ENCODE measurements at regions not wholly inside any gene's neighbourhood (a gene's known extent, or its start where the extent isn't known, plus 50 kb on each side); places are given as distances from the start of the nearest gene placed in this dataset.
A peak's percentile ranks its signal among the peaks of the same experiment; 100 is the strongest.

DNA sequence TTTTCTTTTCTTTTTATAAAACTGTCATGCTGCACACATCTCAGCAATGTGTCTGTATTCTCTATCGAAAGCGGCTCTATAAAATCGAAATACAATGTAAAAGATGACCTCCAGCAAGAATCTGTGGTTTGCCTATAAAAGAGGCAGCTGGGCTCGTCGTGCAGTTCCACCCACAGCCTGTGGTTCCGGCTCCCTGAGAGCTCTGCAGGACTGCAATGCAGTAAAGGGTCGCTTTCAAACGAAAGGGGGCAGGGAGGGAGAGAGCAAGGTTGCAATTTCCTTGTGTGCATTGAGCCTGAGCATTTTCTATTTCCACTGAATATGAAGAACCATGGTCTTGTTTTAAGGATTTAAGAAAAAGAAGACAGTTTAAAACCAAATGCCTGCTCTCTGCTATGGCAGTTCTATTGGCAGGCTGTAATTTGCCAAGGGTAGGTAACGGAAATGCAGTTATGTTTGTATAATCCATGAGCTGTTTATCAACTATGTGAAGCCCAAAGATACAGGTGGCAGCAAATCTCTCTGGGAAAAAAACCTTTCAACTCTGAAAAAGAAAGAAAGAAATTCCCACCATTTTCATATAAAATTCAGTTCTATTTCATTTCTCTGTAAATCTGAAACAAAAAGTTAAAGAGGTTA is 236.5 kb downstream of the HACE1 start:
- no peak overlapping the region for H2AFZ ChIP-seq (ENCODE audit: low read length)
- H3K27me3 ChIP-seq (replicated peaks in 1 of 4; ENCODE audit: control insufficient read depth in 3 of 4, extremely low read depth in 1 of 4, insufficient read depth in 3 of 4, low read length in 3 of 4), result no peaks in the 10 kb centered on the region; a peak in 1 of 7 replicates
- no peak overlapping the region for H4K8ac ChIP-seq (ENCODE audit: extremely low read depth, insufficient read depth, low read length)
- DNase-seq (ENCODE audit: low read depth in 1 of 2, low spot score in 2 of 2) (no peak), FAIRE-seq (no peak)
- H2BK20ac ChIP-seq (ENCODE audit: low read length), result no peak overlapping the region
- no peaks in the 10 kb centered on the region for H4K20me1 ChIP-seq (replicated peaks in 1 of 2; ENCODE audit: control insufficient read depth in 1 of 2, insufficient read depth in 2 of 2, low read length in 2 of 2)
- H3K36me3 ChIP-seq (ENCODE audit: control insufficient read depth in 2 of 4, insufficient read depth in 4 of 4, low read length in 3 of 4), result no peaks in the 10 kb centered on the region
- no peak overlapping the region for H3K4me3 ChIP-seq (ENCODE audit: extremely low read depth in 1 of 4, insufficient read depth in 2 of 4, low read depth in 3 of 4, low read length in 4 of 4)
- ChIA-PET POLR2A (ENCODE audit: partially characterized antibody) (interaction anchor here (0.6 kb wide), 1 partner anchor 274 kb away, joined by 5 read pairs; no protein-coding TSS in a partner anchor), CTCF (ENCODE audit: partially characterized antibody) (interaction anchor here (0.7 to 1.3 kb wide), 5 partner anchors 10 to 146 kb away, joined by 3 to 6 read pairs (median 3); no protein-coding TSS in a partner anchor)
- H3K9me3 ChIP-seq (ENCODE audit: insufficient read depth in 2 of 2, low read depth in 1 of 2, low read length in 1 of 2), result no peaks in the 10 kb centered on the region
- no peak overlapping the region for H2BK5ac ChIP-seq (ENCODE audit: low read depth, low read length)
- H2BK15ac ChIP-seq (ENCODE audit: low read length), result no peak overlapping the region
- H3K4ac ChIP-seq (replicated peaks; ENCODE audit: insufficient read length, low read depth, low read length), result no peak overlapping the region
- no peak overlapping the region for H4K5ac ChIP-seq (ENCODE audit: insufficient read length, low read depth, low read length)
- TF ChIP-seq EP300 (IDR thresholded peaks at IDR 0.05; ENCODE audit: borderline replicate concordance in 1 of 2, low read depth in 2 of 2, low read length in 2 of 2), result no peak
- TF ChIP-seq YY1 (IDR thresholded peaks at IDR 0.05; ENCODE audit: low read depth, low read length), result no peak
- TF ChIP-seq, protein P1, sequence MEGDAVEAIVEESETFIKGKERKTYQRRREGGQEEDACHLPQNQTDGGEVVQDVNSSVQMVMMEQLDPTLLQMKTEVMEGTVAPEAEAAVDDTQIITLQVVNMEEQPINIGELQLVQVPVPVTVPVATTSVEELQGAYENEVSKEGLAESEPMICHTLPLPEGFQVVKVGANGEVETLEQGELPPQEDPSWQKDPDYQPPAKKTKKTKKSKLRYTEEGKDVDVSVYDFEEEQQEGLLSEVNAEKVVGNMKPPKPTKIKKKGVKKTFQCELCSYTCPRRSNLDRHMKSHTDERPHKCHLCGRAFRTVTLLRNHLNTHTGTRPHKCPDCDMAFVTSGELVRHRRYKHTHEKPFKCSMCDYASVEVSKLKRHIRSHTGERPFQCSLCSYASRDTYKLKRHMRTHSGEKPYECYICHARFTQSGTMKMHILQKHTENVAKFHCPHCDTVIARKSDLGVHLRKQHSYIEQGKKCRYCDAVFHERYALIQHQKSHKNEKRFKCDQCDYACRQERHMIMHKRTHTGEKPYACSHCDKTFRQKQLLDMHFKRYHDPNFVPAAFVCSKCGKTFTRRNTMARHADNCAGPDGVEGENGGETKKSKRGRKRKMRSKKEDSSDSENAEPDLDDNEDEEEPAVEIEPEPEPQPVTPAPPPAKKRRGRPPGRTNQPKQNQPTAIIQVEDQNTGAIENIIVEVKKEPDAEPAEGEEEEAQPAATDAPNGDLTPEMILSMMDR (IDR thresholded peaks at IDR 0.05; ENCODE audit: control extremely low read depth in 1 of 3, insufficient read depth in 1 of 3, low read depth in 1 of 3, low read length in 3 of 3), result peak; percentile 12 to 41 (median 31); a peak in 3 of 4 replicates
- TF ChIP-seq, protein P2, sequence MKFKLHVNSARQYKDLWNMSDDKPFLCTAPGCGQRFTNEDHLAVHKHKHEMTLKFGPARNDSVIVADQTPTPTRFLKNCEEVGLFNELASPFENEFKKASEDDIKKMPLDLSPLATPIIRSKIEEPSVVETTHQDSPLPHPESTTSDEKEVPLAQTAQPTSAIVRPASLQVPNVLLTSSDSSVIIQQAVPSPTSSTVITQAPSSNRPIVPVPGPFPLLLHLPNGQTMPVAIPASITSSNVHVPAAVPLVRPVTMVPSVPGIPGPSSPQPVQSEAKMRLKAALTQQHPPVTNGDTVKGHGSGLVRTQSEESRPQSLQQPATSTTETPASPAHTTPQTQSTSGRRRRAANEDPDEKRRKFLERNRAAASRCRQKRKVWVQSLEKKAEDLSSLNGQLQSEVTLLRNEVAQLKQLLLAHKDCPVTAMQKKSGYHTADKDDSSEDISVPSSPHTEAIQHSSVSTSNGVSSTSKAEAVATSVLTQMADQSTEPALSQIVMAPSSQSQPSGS (IDR thresholded peaks at IDR 0.05; ENCODE audit: low read length), result no peak
- no peak for TF ChIP-seq POLR2AphosphoS5 (IDR thresholded peaks at IDR 0.05; ENCODE audit: low read depth, low read length)
- TF ChIP-seq RAD21 (IDR thresholded peaks at IDR 0.05 in 1 of 2, conservative IDR thresholded peaks at IDR 0.05 in 1 of 2; ENCODE audit: low read depth in 2 of 2, low read length in 2 of 2), result peak; percentile 21 to 39; a peak in 3 of 4 replicates
- H3K4me2 ChIP-seq (ENCODE audit: insufficient read depth in 1 of 2, low read depth in 2 of 2, low read length in 2 of 2), result no peak overlapping the region
- H2BK12ac ChIP-seq (ENCODE audit: low read depth, low read length), result no peak overlapping the region
- no peak overlapping the region for H3K27ac ChIP-seq (ENCODE audit: low read depth, low read length)
- no peak overlapping the region for H3K23ac ChIP-seq (ENCODE audit: insufficient read length)
- H3K56ac ChIP-seq (replicated peaks; ENCODE audit: insufficient read length, low read depth, low read length), result no peak overlapping the region
- H3K23me2 ChIP-seq (ENCODE audit: low read depth, low read length), result no peaks in the 10 kb centered on the region
- WGBS, 2 experiments (ENCODE audit: extremely low coverage in 1 of 2, insufficient coverage in 1 of 2, insufficient read length in 1 of 2, insufficient replicate concordance in 2 of 2, low coverage in 1 of 2, low lambda C conversion rate in 2 of 2, missing lambda C conversion rate in 1 of 2), result 52% methylated on average over 9 of the region's 9 CpGs; no CpG with 5 or more reads in 1 of the 2 experiments
- H4K91ac ChIP-seq (replicated peaks; ENCODE audit: insufficient read length, low read length), result no peak overlapping the region
- H3K79me2 ChIP-seq (ENCODE audit: control insufficient read depth in 1 of 2, insufficient read depth in 2 of 2, low read length in 2 of 2), result no peaks in the 10 kb centered on the region
- H3K4me1 ChIP-seq (replicated peaks in 1 of 4; ENCODE audit: control insufficient read depth in 3 of 4, insufficient read depth in 4 of 4, low read length in 3 of 4), result no peaks in the 10 kb centered on the region
- H3K79me1 ChIP-seq (ENCODE audit: low read depth, low read length), result no peaks in the 10 kb centered on the region
- no peak overlapping the region for H3K9ac ChIP-seq (replicated peaks in 1 of 4; ENCODE audit: extremely low read depth in 1 of 4, low read depth in 3 of 4, low read length in 3 of 4)
- H3K18ac ChIP-seq (ENCODE audit: extremely low read depth, low read length), result no peak overlapping the region
- H2AK5ac ChIP-seq (ENCODE audit: low read depth, low read length), result no peak overlapping the region
- H2BK120ac ChIP-seq (replicated peaks; ENCODE audit: low read depth, low read length), result no peak overlapping the region
- H3K14ac ChIP-seq (ENCODE audit: insufficient read length), result no peak overlapping the region

All from H1 (cell line).